H1 (cell line): ENCODE measurements at regions not wholly inside any gene's neighbourhood (a gene's known extent, or its start where the extent isn't known, plus 50 kb on each side); places are given as distances from the start of the nearest gene placed in this dataset.

Source experiments
- CTCF ChIA-PET: fragments of 300-600 bp; sonication (Branson Sonifier 250); formaldehyde crosslinking; loops from one replicate; lab custom pipeline; 2021; ENCODE audit not compliant: partially characterized antibody; lab: Charles Lee
- POLR2A ChIA-PET: fragments of 300-600 bp; sonication (Branson Sonifier 250); formaldehyde crosslinking; loops from one replicate; lab custom pipeline; 2021; ENCODE audit warnings: inconsistent platforms; ENCODE audit not compliant: partially characterized antibody; lab: Charles Lee
- DNase-seq, 2 experiments: peaks; one replicate each; pipeline versions ENCODE4 v3.0.0 to v3.0.0-alpha.2; 2010 to 2022; ENCODE audit warnings: low spot score in 2 of 2, low read depth in 1 of 2, mixed read lengths in 1 of 2
- FAIRE-seq: peaks from 2 replicates; lab custom pipeline; 2011; peaks lifted over from hg19 to GRCh38; lab: Jason Lieb, UNC
- H2AFZ ChIP-seq: 2 replicates; pipeline ENCODE4 v1.8.1; 2012; ENCODE audit warnings: low read length, inconsistent platforms
- H2AK5ac ChIP-seq: 2 replicates; pipeline ENCODE4 v1.6.1; 2013; ENCODE audit warnings: low read depth, low read length
- H2BK120ac ChIP-seq: replicated peaks from 2 replicates; pipeline ENCODE3; 2013; ENCODE audit warnings: low read depth, low read length, inconsistent platforms
- H2BK12ac ChIP-seq: 2 replicates; pipeline ENCODE4 v1.6.1; 2013; ENCODE audit warnings: low read depth, low read length
- H2BK15ac ChIP-seq: 2 replicates; pipeline ENCODE4 v1.6.1; 2013; ENCODE audit warnings: low read length
- H2BK20ac ChIP-seq: 2 replicates; pipeline ENCODE4 v1.6.1; 2013; ENCODE audit warnings: low read length
- H2BK5ac ChIP-seq: 2 replicates; pipeline ENCODE4 v1.6.1; 2013; ENCODE audit warnings: low read depth, low read length
- H3K14ac ChIP-seq: 2 replicates; pipeline ENCODE4 v1.6.1; 2013; ENCODE audit warnings: inconsistent platforms; ENCODE audit not compliant: insufficient read length
- H3K18ac ChIP-seq: 2 replicates; pipeline ENCODE4 v1.6.1; 2013; ENCODE audit warnings: low read length; ENCODE audit errors: extremely low read depth
- H3K23ac ChIP-seq: 2 replicates; pipeline ENCODE4 v1.6.1; 2013; ENCODE audit warnings: inconsistent platforms; ENCODE audit not compliant: insufficient read length
- H3K23me2 ChIP-seq: 2 replicates; pipeline ENCODE4 v1.6.1; 2013; ENCODE audit warnings: low read depth, low read length
- H3K27ac ChIP-seq: 2 replicates; pipeline ENCODE4 v1.6.1; 2011; ENCODE audit warnings: low read depth, low read length, inconsistent platforms
- H3K27me3 ChIP-seq, 4 experiments: replicated peaks in 1 of 4; 1 replicate in 1 of 4; 2 replicates in 3 of 4; pipeline versions ENCODE4 v1.6.1 to v1.8.1; 2011 to 2013; ENCODE audit warnings: low read length in 3 of 4, mild to moderate bottlenecking in 3 of 4, inconsistent platforms in 2 of 4, mixed read lengths in 2 of 4, moderate library complexity in 1 of 4; ENCODE audit not compliant: control insufficient read depth in 3 of 4, insufficient read depth in 3 of 4; ENCODE audit errors: extremely low read depth in 1 of 4
- H3K36me3 ChIP-seq, 4 experiments: 2 replicates each; pipeline versions ENCODE4 v1.6.1 to v1.8.1; 2011 to 2013; ENCODE audit warnings: mild to moderate bottlenecking in 4 of 4, low read length in 3 of 4, moderate library complexity in 2 of 4, control low read depth in 1 of 4, inconsistent platforms in 1 of 4; ENCODE audit not compliant: insufficient read depth in 4 of 4, control insufficient read depth in 2 of 4
- H3K4ac ChIP-seq: replicated peaks from 2 replicates; pipeline ENCODE3; 2013; ENCODE audit warnings: low read length, low read depth, mixed read lengths, inconsistent platforms; ENCODE audit not compliant: insufficient read length
- H3K4me1 ChIP-seq, 4 experiments: replicated peaks in 1 of 4; 1 replicate in 1 of 4; 2 replicates in 3 of 4; pipeline versions ENCODE4 v1.6.1 to v1.8.1; 2011 to 2013; ENCODE audit warnings: low read length in 3 of 4, inconsistent platforms in 2 of 4, mixed read lengths in 1 of 4; ENCODE audit not compliant: insufficient read depth in 4 of 4, control insufficient read depth in 3 of 4
- H3K4me2 ChIP-seq, 2 experiments: 2 replicates each; pipeline versions ENCODE4 v1.6.1 to v1.8.1; 2011 to 2013; ENCODE audit warnings: low read depth in 2 of 2, low read length in 2 of 2, control low read depth in 1 of 2, inconsistent platforms in 1 of 2, mild to moderate bottlenecking in 1 of 2; ENCODE audit not compliant: insufficient read depth in 1 of 2
- H3K4me3 ChIP-seq, 4 experiments: fragments of 200-600, 300-600 bp in 1 of 4; sonication (generic), shearing (Covaris generic), sonication (Bioruptor Twin) in 1 of 4; 2 replicates each; pipeline versions ENCODE4 v1.5.1 to v1.8.1; 2011 to 2016; ENCODE audit warnings: low read length in 4 of 4, low read depth in 3 of 4, control low read depth in 2 of 4, inconsistent platforms in 2 of 4, mild to moderate bottlenecking in 2 of 4, mixed read lengths in 1 of 4, moderate library complexity in 1 of 4; ENCODE audit not compliant: insufficient read depth in 2 of 4; ENCODE audit errors: extremely low read depth in 1 of 4
- H3K56ac ChIP-seq: replicated peaks from 2 replicates; pipeline ENCODE3; 2013; ENCODE audit warnings: low read depth, mild to moderate bottlenecking, mixed read lengths, low read length, inconsistent platforms; ENCODE audit not compliant: insufficient read length
- H3K79me1 ChIP-seq: 2 replicates; pipeline ENCODE4 v1.6.1; 2013; ENCODE audit warnings: low read depth, low read length, control low read depth
- H3K79me2 ChIP-seq, 2 experiments: 2 replicates each; pipeline versions ENCODE4 v1.6.1 to v1.8.1; 2012 to 2013; ENCODE audit warnings: low read length in 2 of 2, mild to moderate bottlenecking in 2 of 2, inconsistent platforms in 1 of 2; ENCODE audit not compliant: insufficient read depth in 2 of 2, control insufficient read depth in 1 of 2
- H3K9ac ChIP-seq, 4 experiments: replicated peaks in 1 of 4; 1 replicate in 1 of 4; 2 replicates in 3 of 4; pipeline versions ENCODE4 v1.6.1 to v1.8.1; 2011 to 2013; ENCODE audit warnings: low read depth in 3 of 4, low read length in 3 of 4, control low read depth in 2 of 4, mild to moderate bottlenecking in 2 of 4, moderate library complexity in 2 of 4, inconsistent platforms in 1 of 4; ENCODE audit errors: extremely low read depth in 1 of 4
- H3K9me3 ChIP-seq, 2 experiments: 2 replicates each; pipeline versions ENCODE4 v1.6.1 to v1.8.1; 2012 to 2013; ENCODE audit warnings: mild to moderate bottlenecking in 2 of 2, moderate library complexity in 2 of 2, control low read depth in 1 of 2, inconsistent platforms in 1 of 2, low read depth in 1 of 2, low read length in 1 of 2, mixed read lengths in 1 of 2; ENCODE audit not compliant: insufficient read depth in 2 of 2
- H4K20me1 ChIP-seq, 2 experiments: replicated peaks in 1 of 2; 2 replicates each; pipeline versions ENCODE3 to v1.8.1; 2011 to 2013; ENCODE audit warnings: inconsistent platforms in 2 of 2, low read length in 2 of 2, mild to moderate bottlenecking in 1 of 2; ENCODE audit not compliant: insufficient read depth in 2 of 2, control insufficient read depth in 1 of 2
- H4K5ac ChIP-seq: 2 replicates; pipeline ENCODE4 v1.6.1; 2013; ENCODE audit warnings: low read length, low read depth, mixed read lengths, inconsistent platforms; ENCODE audit not compliant: insufficient read length
- H4K8ac ChIP-seq: 2 replicates; pipeline ENCODE4 v1.8.0; 2013; ENCODE audit warnings: mild to moderate bottlenecking, moderate library complexity, low read length, inconsistent platforms; ENCODE audit not compliant: insufficient read depth; ENCODE audit errors: extremely low read depth
- H4K91ac ChIP-seq: replicated peaks from 2 replicates; pipeline ENCODE3; 2013; ENCODE audit warnings: low read length, mixed read lengths, inconsistent platforms; ENCODE audit not compliant: insufficient read length
- TAF1 ChIP-seq: IDR thresholded peaks from 2 replicates; pipeline ENCODE4 v1.6.1; 2011; ENCODE audit warnings: mild to moderate bottlenecking, low read depth, low read length
- YY1 ChIP-seq: IDR thresholded peaks from 2 replicates; pipeline ENCODE4 v1.6.1; 2011; ENCODE audit warnings: low read depth, mild to moderate bottlenecking, low read length
- WGBS, 2 experiments: shearing (Covaris generic) in 1 of 2; methylation state at CpG; one replicate each; pipeline versions ENCODE4 v1.1.6 to v1.1.7; 2013 to 2015; ENCODE audit warnings: low lambda C conversion rate in 2 of 2, mixed read lengths in 2 of 2, inconsistent platforms in 1 of 2, low coverage in 1 of 2, missing lambda C conversion rate in 1 of 2; ENCODE audit not compliant: insufficient replicate concordance in 2 of 2, insufficient coverage in 1 of 2, insufficient read length in 1 of 2; ENCODE audit errors: extremely low coverage in 1 of 2, missing lambda C conversion rate in 1 of 2; 5-methylcytosine and 5-hydroxymethylcytosine counted together

DNA sequence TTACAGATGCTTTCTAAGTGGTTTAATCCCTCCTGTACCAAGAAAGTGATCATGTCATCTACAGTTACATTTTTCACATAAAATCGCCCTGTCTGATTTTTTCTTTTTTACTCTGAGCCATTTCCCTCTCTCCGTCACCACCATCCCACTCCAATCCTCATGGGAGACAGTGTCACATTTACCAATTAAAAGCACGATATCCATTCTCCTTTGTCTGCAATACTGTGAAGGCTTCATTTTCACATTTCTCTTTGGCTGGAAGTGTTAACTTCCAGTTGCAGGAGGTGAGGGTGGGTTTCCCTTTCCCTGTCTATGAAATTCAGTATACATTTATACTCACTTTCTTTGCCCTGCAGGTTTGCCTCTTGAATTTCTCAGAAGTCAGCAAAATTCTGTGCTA lies 372.7 kb upstream of the CNR1 start:
- DNase-seq: no peak
- Histone ChIP-seq H3K79me1 (no peaks in the 10 kb centered on the region), H2AFZ (no peak overlapping the region)

More for the DNA sequence above, 372.7 kb upstream of the CNR1 start:
- no peaks in the 10 kb centered on the region for H3K9me3 ChIP-seq
- no peak overlapping the region for H3K14ac ChIP-seq
- peaks cover 0 to 2% of the 10 kb centered on the region in 2 experiments for H4K20me1 ChIP-seq
- no peak overlapping the region for H3K18ac ChIP-seq
- no peak overlapping the region for H4K8ac ChIP-seq
- POLR2A ChIA-PET: no interaction called here
- no peaks in the 10 kb centered on the region for H3K27me3 ChIP-seq
- FAIRE-seq: no peak
- no peak overlapping the region for H4K91ac ChIP-seq
- H2BK20ac ChIP-seq: no peak overlapping the region
- no peaks in the 10 kb centered on the region for H3K36me3 ChIP-seq
- H3K56ac ChIP-seq: no peak overlapping the region
- no peak overlapping the region for H2BK15ac ChIP-seq
- no peak overlapping the region for H4K5ac ChIP-seq
- no peak overlapping the region for H2BK120ac ChIP-seq
- TF ChIP-seq YY1 (no peak), TAF1 (no peak)
- no peak overlapping the region for H2AK5ac ChIP-seq
- WGBS, 2 experiments: 82% methylated on average over 3 of the region's 3 CpGs; no CpG with 5 or more reads in 1 of the 2 experiments
- no peak overlapping the region for H3K9ac ChIP-seq
- CTCF ChIA-PET: interaction anchor here (0.8 to 1.1 kb wide), 2 partner anchors 23 to 798 kb away, joined by 3 read pairs; no protein-coding TSS in a partner anchor
- H3K4ac ChIP-seq: no peak overlapping the region
- H3K4me3 ChIP-seq: no peak overlapping the region
- no peaks in the 10 kb centered on the region for H3K79me2 ChIP-seq
- H3K4me2 ChIP-seq: no peak overlapping the region
- no peak overlapping the region for H2BK12ac ChIP-seq
- H2BK5ac ChIP-seq: no peak overlapping the region
- peaks cover 0 to 6% (median 0%) of the 10 kb centered on the region in 4 experiments; a peak in 2 of 7 replicates for H3K4me1 ChIP-seq
- H3K23me2 ChIP-seq: no peaks in the 10 kb centered on the region
- H3K27ac ChIP-seq: no peak overlapping the region
- no peak overlapping the region for H3K23ac ChIP-seq
